ENCODE measurements at regions not wholly inside any gene's neighbourhood (a gene's known extent, or its start where the extent isn't known, plus 50 kb on each side); places are given as distances from the start of the nearest gene placed in this dataset.

- DNase-seq: no peak
Measured at GRCh38 chr10:90420637-90421318, 437.1 kb downstream of the HTR7 start.

- no peak for DNase-seq
Measured at GRCh38 chr10:90421874-90422273, 436.0 kb downstream of the HTR7 start.

GRCh38 chr10:90424730-90425129 is 433.1 kb downstream of the HTR7 start:
- no peak for DNase-seq

- no peak for DNase-seq
Measured at GRCh38 chr10:90430186-90430585, 427.7 kb downstream of the HTR7 start.

- DNase-seq: no peak
Measured at GRCh38 chr10:90432866-90433265, 425.0 kb downstream of the HTR7 start.

GRCh38 chr10:90435296-90435695 is 422.5 kb downstream of the HTR7 start:
- DNase-seq: no peak

DNA sequence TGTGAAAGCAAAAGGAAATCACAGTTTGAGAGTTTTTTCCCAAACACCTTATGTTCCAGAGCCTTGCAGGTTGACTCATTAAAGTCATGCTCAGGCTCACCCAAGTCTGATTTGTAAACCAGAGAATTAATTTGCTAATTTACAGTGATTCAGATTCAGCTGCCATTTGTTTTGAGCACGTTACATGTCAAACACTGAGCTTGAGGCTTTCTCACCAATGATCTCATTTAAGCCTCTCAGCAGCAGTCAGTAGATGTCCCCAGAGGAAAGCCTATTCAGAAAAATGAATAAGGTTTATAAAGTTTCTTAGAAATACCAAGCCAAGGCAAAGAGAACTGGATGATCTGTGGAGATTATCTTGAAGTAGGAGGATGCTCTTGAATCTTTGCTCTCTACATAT is 420.4 kb downstream of the HTR7 start:
- no peak for DNase-seq

DNA sequence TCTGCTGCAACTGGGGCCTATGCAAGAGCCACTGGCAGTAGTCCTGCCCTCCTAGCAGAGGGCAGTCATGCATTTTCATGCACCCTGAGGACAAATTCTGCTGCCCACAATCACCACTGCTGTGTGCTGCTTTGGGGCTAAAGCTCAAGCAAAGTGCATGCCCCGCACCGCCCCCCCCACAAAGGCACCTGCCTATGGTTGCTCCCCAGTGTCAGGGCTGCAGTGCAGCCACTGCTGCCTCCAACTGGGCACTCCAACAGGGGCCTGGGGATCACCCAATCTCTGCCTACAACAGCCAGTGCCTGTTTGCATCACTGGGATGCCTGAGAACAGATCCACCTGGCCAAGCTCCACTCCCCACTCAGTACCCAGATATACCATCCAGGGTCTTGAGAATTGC is 417.0 kb downstream of the HTR7 start:
- DNase-seq: no peak

DNA sequence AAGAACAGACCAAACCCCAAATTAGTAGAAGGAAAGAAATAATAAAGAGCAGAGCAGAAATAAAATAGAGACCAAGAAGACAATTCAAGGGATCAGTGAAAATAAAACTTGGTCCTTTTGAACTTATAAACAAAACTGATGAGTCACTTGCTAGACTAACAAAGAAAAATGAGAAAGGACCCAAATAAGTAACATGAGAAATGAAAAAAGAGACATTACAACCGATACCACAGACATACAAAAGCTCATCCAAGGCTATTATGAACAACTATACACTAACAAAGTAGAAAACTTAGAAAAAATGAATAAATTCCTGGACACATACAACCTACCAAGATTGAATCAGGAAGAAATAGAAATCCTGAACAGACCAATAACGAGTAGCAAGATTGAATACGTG is 414.5 kb downstream of the HTR7 start:
- no peak for DNase-seq

DNA sequence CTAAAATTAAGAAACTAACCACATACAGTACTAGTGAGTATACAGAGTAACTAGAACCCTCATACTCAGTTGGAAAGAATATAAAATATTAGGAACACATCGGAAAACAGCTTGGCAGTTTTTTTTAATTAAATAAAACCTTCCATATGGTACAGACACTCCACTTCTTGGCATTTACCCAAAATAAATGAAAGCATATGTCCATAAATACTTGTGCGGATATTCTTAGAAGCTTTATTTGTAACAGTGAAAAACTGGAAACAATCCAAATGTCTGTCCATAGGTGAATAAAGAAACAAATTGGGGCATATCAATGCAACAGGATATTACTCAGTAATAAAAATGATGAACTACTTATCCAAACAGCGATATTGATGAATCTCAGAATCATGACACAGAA is 410.0 kb downstream of the HTR7 start:
- no peak for DNase-seq

DNA sequence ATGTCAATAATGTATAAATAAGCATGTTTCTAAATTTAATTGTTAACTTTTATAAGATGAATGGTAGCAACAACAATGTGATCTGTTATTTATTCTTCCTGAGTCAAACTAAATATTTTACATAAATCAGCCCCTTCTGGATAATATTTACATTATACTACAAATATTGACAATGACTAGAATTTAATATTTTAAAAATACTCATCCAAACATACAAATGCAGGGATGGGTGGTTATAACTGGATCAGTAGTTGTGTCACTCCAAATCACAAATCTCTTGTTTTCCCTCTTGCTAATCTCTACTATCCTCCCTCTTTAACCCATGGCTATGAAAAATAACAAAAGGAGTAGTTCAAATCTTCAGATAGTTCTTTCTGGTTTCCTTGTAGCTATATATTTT is 407.0 kb downstream of the HTR7 start:
- no peak for DNase-seq

DNA sequence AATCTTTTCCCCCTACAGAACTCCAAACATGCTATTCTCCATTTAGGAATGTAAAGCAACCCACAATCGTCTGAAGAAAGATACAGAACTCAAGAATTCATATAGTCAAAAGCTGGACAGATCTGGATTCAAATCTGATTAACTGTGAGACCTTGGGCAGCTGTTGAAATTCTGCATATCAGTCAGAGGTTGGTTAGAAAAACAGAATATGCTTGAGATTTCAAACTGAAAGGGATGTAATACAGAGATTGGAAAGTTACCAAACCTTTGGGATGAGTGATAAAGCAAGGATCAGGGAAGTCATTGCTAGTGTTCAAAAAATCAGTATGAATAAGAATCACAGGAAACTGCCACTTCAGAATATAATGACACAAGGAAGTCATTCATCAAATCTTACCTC is 406.6 kb downstream of the HTR7 start:
- no peak for DNase-seq

- peak; percentile 3 to 48 for DNase-seq
Measured at GRCh38 chr10:90458054-90458453, 399.8 kb downstream of the HTR7 start.

- no peak for DNase-seq
Measured at GRCh38 chr10:90458571-90458970, 399.3 kb downstream of the HTR7 start.

- no peak for DNase-seq
Measured at GRCh38 chr10:90461437-90462155, 396.2 kb downstream of the HTR7 start.

- no peak for DNase-seq
Measured at GRCh38 chr10:90462749-90463470, 394.9 kb downstream of the HTR7 start.

DNA sequence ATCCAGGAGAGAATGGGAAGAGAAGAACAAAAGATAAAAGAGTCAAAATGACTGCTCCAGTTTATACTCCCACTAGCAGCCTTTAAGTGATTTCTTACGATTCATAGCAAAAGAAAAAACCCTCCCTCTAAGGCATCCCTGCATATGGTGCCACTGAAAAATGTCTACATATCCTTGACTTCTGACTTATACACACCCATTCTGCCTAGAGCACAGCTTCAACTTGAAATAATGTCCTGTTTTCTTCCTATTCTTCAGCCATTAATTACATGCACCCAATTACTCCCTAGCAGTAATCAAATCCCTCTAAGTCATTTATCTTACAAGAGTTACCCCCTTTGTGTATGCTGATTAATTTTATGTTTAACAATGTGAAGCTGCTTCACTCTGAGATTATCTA is 393.5 kb downstream of the HTR7 start:
- no peak for DNase-seq

DNA sequence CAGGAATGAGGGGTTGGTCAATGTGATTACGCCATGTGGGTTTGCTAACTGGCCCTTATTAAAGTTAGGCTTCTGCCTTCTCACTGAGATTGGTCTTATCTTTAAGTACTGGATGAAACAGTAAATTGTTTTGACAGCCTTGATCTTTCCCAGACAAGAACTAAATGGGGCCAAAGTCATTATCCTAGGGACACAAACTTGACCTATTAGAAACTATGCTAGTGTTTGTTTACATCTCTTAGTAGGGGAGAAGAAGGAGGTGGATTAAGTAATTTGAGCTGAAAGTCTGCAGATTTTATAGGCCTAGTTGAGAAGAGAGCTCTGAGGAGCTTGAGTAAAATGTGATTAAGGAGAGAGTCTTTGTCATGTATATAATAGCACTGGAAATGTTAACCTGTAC is 386.9 kb downstream of the HTR7 start:
- no peak for DNase-seq

DNA sequence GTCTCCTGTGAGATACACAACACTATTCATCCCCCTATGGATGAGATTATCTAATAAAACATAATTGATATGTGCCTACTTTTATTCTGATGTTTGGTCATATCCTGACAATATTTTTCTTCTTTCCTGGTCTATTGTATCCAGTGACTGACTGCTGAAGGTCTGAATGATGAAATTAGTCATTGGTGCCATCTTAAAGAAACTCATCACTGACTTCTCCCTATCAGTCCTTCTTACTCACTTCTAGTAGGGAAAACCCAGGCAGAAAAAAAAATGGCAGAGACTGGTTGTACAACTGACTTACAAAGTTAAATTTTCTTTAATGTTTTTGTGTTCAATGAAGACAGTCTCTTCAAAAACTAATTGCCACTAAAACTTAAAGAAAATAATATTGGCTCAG is 377.4 kb downstream of the HTR7 start:
- DNase-seq: no peak

- DNase-seq: no peak
Measured at GRCh38 chr10:90481326-90481923, 376.4 kb downstream of the HTR7 start.

DNA sequence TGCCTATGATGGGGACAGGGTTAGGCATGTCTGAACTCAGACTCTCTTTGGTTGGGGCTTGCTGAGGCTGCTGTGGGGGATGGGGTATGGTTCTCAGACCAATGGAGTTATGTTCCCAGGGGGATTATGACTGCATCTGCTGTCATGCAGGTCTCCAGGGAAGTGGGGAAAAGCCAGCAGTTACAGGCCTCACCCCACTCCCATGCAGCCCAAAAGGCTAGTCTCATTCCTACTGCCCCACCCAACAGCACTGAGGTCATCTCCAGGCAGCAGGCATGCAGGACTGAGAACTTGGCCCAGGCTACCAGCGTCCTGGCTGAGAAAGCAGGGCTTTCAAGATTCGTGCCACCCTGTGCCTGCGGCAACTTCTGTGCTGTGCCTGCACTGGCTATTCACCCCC is 373.3 kb downstream of the HTR7 start:
- no peak for DNase-seq

DNA sequence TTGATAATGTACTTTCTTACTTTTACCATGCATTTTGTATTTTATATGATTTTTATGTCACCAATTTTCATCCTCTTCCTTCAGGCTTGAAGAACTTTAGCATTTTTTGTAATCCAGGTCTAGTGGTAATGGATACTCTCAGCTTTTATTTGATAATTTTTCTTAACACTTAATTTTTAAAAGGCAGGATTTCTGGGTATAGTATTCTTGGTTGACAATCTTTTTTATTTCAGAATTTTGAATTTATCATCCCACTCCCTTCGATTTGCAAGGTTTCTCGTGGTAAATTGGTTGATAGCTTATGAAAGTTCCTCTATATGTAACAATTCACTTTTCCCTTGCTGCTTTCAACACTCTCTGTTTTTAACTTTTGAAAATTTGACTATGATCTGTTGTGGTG is 363.7 kb downstream of the HTR7 start:
- DNase-seq: no peak

DNA sequence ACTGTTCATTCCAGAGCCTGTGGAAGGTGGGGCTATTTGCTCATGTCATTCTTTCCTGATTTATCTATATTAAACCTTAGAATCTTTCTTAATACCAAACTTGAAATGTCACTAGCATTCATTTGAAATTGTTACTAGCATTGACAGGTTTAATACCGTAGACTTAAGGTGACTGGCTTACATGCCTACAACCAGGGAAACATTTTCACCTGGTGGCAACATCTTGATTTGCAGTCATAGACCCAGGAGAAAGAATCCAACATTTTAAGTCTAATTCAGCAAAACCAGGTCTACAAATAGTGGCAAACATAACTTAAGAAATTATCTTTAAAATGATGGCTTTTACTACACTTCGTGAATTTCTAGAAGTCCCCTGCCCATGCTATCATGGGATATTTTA is 353.7 kb downstream of the HTR7 start:
- DNase-seq: no peak

DNA sequence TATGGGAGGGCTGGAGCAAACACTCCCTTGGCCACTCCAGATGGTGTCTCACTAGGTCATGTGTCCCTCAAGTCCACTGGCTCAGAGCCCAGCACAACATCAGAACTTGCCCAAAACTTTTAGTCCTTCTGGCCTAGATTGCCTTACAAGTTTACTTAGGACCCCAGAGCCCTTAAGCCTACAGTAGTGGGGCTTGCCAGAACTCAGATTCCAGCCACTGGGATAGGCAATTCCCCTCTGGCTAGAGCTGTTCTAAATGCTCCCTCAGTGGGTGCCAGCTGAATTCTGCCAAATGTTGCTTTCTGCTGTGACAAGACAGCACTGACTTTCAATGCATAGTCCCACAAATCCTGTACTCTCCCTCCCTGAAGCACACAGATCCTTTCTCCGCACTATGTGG is 331.1 kb downstream of the HTR7 start:
- DNase-seq: no peak
